Neural cell (in vitro differentiated cells): ENCODE measurements at regions not wholly inside any gene's neighbourhood (a gene's known extent, or its start where the extent isn't known, plus 50 kb on each side); places are given as distances from the start of the nearest gene placed in this dataset.

ENCODE experiments used
- H2AFZ ChIP-seq: fragments of 200-600, 300-800 bp; sonication (generic), shearing (Covaris generic); 2 replicates; pipeline ENCODE4 v1.6.0; 2014; ENCODE audit warnings: low read depth, mild to moderate bottlenecking, antibody characterized with exemption, low read length, moderate library complexity
- H3F3A ChIP-seq: fragments of 200-600 bp; shearing (Covaris generic); 2 replicates; pipeline ENCODE4 v1.6.1; 2016; ENCODE audit warnings: mild to moderate bottlenecking, moderate library complexity, mixed read lengths, antibody characterized with exemption, low read length; ENCODE audit not compliant: insufficient read depth, poor library complexity, severe bottlenecking
- H3K27ac ChIP-seq: fragments of 200-600, 300-800 bp; sonication (generic), shearing (Covaris generic); 2 replicates; pipeline ENCODE4 v1.5.1; 2014; ENCODE audit warnings: mild to moderate bottlenecking, low read length, moderate library complexity
- H3K27me3 ChIP-seq: fragments of 300-800, 200-600 bp; sonication (generic), shearing (Covaris generic); 2 replicates; pipeline ENCODE4 v1.6.0; 2014; ENCODE audit warnings: mild to moderate bottlenecking, low read depth, low read length, moderate library complexity; ENCODE audit not compliant: insufficient read depth
- H3K36me3 ChIP-seq: fragments of 300-800, 200-600 bp; sonication (generic), shearing (Covaris generic); 2 replicates; pipeline ENCODE4 v1.5.1; 2014; ENCODE audit warnings: mild to moderate bottlenecking, antibody characterized with exemption, low read length, moderate library complexity; ENCODE audit not compliant: insufficient read depth
- H3K4me2 ChIP-seq: fragments of 300-800, 200-600 bp; sonication (generic), shearing (Covaris generic); 2 replicates; pipeline ENCODE4 v1.6.0; 2014; ENCODE audit warnings: mild to moderate bottlenecking, low read length
- H3K4me3 ChIP-seq: fragments of 300-800, 200-600 bp; sonication (generic), shearing (Covaris generic); 2 replicates; pipeline ENCODE4 v1.5.1; 2014; ENCODE audit warnings: mild to moderate bottlenecking, low read length, moderate library complexity
- H3K79me2 ChIP-seq: fragments of 200-600 bp; shearing (Covaris generic); replicated peaks from 2 replicates; pipeline ENCODE4 v1.6.0; 2014; ENCODE audit warnings: mild to moderate bottlenecking, low read length, moderate library complexity; ENCODE audit not compliant: insufficient read depth
- H3K9ac ChIP-seq: fragments of 300-800, 200-600 bp; sonication (generic), shearing (Covaris generic); 2 replicates; pipeline ENCODE4 v1.6.1; 2016; ENCODE audit warnings: mild to moderate bottlenecking, low read length, mixed read lengths
- H3K9me2 ChIP-seq: fragments of 200-600 bp; shearing (Covaris generic); 2 replicates; pipeline ENCODE4 v1.6.1; 2016; ENCODE audit warnings: mild to moderate bottlenecking, low read length, mixed read lengths; ENCODE audit not compliant: insufficient read depth
- H3K9me3 ChIP-seq: fragments of 200-600, 300-800 bp; sonication (generic), shearing (Covaris generic); 2 replicates; pipeline ENCODE4 v1.6.1; 2016; ENCODE audit warnings: mild to moderate bottlenecking, mixed run types, low read length, moderate library complexity, mixed read lengths
- H4K20me1 ChIP-seq: fragments of 200-600 bp; shearing (Covaris generic); 2 replicates; pipeline ENCODE4 v1.6.1; 2016; ENCODE audit warnings: mild to moderate bottlenecking, mixed run types; ENCODE audit not compliant: insufficient read depth
- EP300 ChIP-seq: fragments of 450-650 bp; conservative IDR thresholded peaks from 2 replicates; pipeline ENCODE4 v1.6.1; 2014; ENCODE audit warnings: antibody characterized with exemption, mild to moderate bottlenecking, moderate library complexity; ENCODE audit not compliant: poor library complexity, severe bottlenecking
- EZH2 ChIP-seq: fragments of 200-600, 300-800 bp; shearing (Covaris generic), sonication (generic); IDR thresholded peaks from 2 replicates; pipeline ENCODE4 v1.6.1; 2014; ENCODE audit warnings: antibody characterized with exemption, low read length, borderline replicate concordance, mild to moderate bottlenecking; ENCODE audit not compliant: insufficient read depth, poor library complexity, severe bottlenecking
- MXI1 ChIP-seq: fragments of 450-650 bp; conservative IDR thresholded peaks from 2 replicates; pipeline ENCODE4 v1.6.1; 2014; ENCODE audit warnings: antibody characterized with exemption, mild to moderate bottlenecking; ENCODE audit not compliant: poor library complexity, severe bottlenecking
- POLR2AphosphoS5 ChIP-seq: IDR thresholded peaks from 2 replicates; pipeline ENCODE4 v1.6.1; 2012
- RAD21 ChIP-seq: fragments of 450-650 bp; conservative IDR thresholded peaks from 2 replicates; pipeline ENCODE4 v1.6.1; 2014; ENCODE audit warnings: antibody characterized with exemption, mild to moderate bottlenecking, moderate library complexity
- SMC3 ChIP-seq: fragments of 450-650 bp; conservative IDR thresholded peaks from 2 replicates; pipeline ENCODE4 v1.6.1; 2014; ENCODE audit warnings: antibody characterized with exemption, mild to moderate bottlenecking, moderate library complexity; ENCODE audit not compliant: poor library complexity
- TAF1 ChIP-seq: IDR thresholded peaks from 2 replicates; pipeline ENCODE4 v1.6.1; 2012; ENCODE audit warnings: low read depth
- TF ChIP-seq, protein P1 (sequence below): fragments of 450-650 bp; IDR thresholded peaks from 2 replicates; pipeline ENCODE4 v1.5.1; 2014; ENCODE audit warnings: antibody characterized with exemption, mild to moderate bottlenecking, moderate library complexity; ENCODE audit not compliant: poor library complexity, severe bottlenecking
- TF ChIP-seq, protein P2 (sequence below): IDR thresholded peaks from 2 replicates; pipeline ENCODE4 v1.6.1; 2012; ENCODE audit warnings: borderline replicate concordance

DNA sequence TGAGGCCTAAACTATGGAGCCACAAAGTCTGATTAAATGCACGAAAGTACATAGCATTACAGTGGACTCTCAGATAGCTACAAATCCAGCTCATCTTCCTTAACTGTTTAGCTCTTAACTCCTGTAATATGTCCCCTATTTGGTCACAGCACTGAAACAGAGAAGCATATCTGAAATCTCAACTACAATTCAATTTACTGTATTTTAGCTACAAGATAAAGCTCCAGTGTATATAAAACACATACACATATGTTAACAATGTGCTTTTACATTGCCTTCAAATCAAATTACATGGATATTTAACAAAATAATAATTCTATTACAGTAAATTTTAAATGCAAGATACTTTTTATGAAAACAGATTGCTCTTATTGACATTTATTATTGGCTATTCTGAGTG lies 849.3 kb upstream of the PRMT6 start:
- Histone ChIP-seq H3K4me3 (no peak overlapping the region), H4K20me1 (no peaks in the 10 kb centered on the region), H3K27me3 (no peaks in the 10 kb centered on the region), H2AFZ (no peak overlapping the region), H3K36me3 (no peaks in the 10 kb centered on the region), H3K4me2 (no peak overlapping the region), H3K9me2 (no peaks in the 10 kb centered on the region), H3K9me3 (no peaks in the 10 kb centered on the region), H3K9ac (no peak overlapping the region), H3K27ac (no peak overlapping the region), H3K79me2 (no peaks in the 10 kb centered on the region), H3F3A (no peaks in the 10 kb centered on the region)
- TF ChIP-seq EP300 (no peak), RAD21 (no peak), EZH2 (no peak), SMC3 (no peak), TAF1 (no peak), POLR2AphosphoS5 (no peak), MXI1 (no peak)
- TF ChIP-seq, protein P1, sequence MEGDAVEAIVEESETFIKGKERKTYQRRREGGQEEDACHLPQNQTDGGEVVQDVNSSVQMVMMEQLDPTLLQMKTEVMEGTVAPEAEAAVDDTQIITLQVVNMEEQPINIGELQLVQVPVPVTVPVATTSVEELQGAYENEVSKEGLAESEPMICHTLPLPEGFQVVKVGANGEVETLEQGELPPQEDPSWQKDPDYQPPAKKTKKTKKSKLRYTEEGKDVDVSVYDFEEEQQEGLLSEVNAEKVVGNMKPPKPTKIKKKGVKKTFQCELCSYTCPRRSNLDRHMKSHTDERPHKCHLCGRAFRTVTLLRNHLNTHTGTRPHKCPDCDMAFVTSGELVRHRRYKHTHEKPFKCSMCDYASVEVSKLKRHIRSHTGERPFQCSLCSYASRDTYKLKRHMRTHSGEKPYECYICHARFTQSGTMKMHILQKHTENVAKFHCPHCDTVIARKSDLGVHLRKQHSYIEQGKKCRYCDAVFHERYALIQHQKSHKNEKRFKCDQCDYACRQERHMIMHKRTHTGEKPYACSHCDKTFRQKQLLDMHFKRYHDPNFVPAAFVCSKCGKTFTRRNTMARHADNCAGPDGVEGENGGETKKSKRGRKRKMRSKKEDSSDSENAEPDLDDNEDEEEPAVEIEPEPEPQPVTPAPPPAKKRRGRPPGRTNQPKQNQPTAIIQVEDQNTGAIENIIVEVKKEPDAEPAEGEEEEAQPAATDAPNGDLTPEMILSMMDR = no peak
- TF ChIP-seq, protein P2, sequence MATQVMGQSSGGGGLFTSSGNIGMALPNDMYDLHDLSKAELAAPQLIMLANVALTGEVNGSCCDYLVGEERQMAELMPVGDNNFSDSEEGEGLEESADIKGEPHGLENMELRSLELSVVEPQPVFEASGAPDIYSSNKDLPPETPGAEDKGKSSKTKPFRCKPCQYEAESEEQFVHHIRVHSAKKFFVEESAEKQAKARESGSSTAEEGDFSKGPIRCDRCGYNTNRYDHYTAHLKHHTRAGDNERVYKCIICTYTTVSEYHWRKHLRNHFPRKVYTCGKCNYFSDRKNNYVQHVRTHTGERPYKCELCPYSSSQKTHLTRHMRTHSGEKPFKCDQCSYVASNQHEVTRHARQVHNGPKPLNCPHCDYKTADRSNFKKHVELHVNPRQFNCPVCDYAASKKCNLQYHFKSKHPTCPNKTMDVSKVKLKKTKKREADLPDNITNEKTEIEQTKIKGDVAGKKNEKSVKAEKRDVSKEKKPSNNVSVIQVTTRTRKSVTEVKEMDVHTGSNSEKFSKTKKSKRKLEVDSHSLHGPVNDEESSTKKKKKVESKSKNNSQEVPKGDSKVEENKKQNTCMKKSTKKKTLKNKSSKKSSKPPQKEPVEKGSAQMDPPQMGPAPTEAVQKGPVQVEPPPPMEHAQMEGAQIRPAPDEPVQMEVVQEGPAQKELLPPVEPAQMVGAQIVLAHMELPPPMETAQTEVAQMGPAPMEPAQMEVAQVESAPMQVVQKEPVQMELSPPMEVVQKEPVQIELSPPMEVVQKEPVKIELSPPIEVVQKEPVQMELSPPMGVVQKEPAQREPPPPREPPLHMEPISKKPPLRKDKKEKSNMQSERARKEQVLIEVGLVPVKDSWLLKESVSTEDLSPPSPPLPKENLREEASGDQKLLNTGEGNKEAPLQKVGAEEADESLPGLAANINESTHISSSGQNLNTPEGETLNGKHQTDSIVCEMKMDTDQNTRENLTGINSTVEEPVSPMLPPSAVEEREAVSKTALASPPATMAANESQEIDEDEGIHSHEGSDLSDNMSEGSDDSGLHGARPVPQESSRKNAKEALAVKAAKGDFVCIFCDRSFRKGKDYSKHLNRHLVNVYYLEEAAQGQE = no peak

DNA sequence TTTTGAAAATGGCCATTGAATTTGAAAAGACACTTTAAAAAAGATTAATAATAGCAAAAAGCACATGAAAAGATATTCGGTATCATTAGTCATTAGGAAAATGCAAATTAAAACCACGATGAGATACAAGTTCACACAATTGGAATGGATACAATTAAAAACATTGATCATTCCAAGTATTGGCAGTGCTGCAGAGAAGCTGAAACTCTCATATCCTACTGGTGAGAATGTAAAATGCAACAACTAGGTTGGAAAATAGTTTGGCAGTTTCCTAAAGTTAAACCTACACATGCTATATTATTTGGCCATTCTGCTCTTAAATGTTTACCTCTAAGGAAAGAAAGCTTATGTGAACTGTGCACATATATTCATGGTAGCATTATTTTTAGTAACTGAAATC lies 838.7 kb upstream of the PRMT6 start:
- no peak for TF ChIP-seq MXI1
- TF ChIP-seq EZH2 = no peak
- TF ChIP-seq, protein P2 = no peak
- TF ChIP-seq EP300 = no peak
- no peak for TF ChIP-seq POLR2AphosphoS5
- no peak overlapping the region for H2AFZ ChIP-seq
- H4K20me1 ChIP-seq = no peaks in the 10 kb centered on the region
- no peak overlapping the region for H3K9ac ChIP-seq
- H3K9me2 ChIP-seq = no peaks in the 10 kb centered on the region
- no peak overlapping the region for H3K4me3 ChIP-seq
- no peaks in the 10 kb centered on the region for H3K9me3 ChIP-seq
- no peaks in the 10 kb centered on the region for H3K79me2 ChIP-seq
- no peak overlapping the region for H3K4me2 ChIP-seq
- no peaks in the 10 kb centered on the region for H3F3A ChIP-seq
- no peak overlapping the region for H3K27ac ChIP-seq
- H3K27me3 ChIP-seq = no peaks in the 10 kb centered on the region
- no peaks in the 10 kb centered on the region for H3K36me3 ChIP-seq
